Smooth muscle cell (in vitro differentiated cells): ENCODE measurements at regions not wholly inside any gene's neighbourhood (a gene's known extent, or its start where the extent isn't known, plus 50 kb on each side); places are given as distances from the start of the nearest gene placed in this dataset.

Experiments used
- DNase-seq: peaks from one replicate; lab custom pipeline; 2025; ENCODE audit not compliant: unreplicated experiment; lab: John Stamatoyannopoulos, UW
- H2AFZ ChIP-seq: fragments of 200-600 bp; sonication (generic); 2 replicates; pipeline ENCODE4 v1.6.0; 2016; ENCODE audit warnings: antibody characterized with exemption, low read depth, mild to moderate bottlenecking
- H3F3A ChIP-seq: fragments of 200-600 bp; sonication (generic); 2 replicates; pipeline ENCODE4 v1.6.0; 2017; ENCODE audit warnings: antibody characterized with exemption, low read depth
- H3K27ac ChIP-seq: fragments of 200-600 bp; sonication (generic); 2 replicates; pipeline ENCODE4 v1.5.1; 2016; ENCODE audit warnings: low read depth, mild to moderate bottlenecking
- H3K27me3 ChIP-seq: fragments of 200-600 bp; sonication (generic); 2 replicates; pipeline ENCODE4 v1.6.1; 2016; ENCODE audit warnings: low read depth, mild to moderate bottlenecking
- H3K36me3 ChIP-seq: fragments of 200-600 bp; sonication (generic); 2 replicates; pipeline ENCODE4 v1.5.1; 2016; ENCODE audit warnings: low read depth
- H3K4me1 ChIP-seq: fragments of 200-600 bp; sonication (generic); 2 replicates; pipeline ENCODE4 v1.5.1; 2016; ENCODE audit warnings: low read depth
- H3K4me2 ChIP-seq: fragments of 200-600 bp; sonication (generic); 2 replicates; pipeline ENCODE4 v1.6.0; 2016; ENCODE audit warnings: mild to moderate bottlenecking
- H3K4me3 ChIP-seq: fragments of 200-600 bp; sonication (generic); 2 replicates; pipeline ENCODE4 v1.5.1; 2016; ENCODE audit warnings: mild to moderate bottlenecking
- H3K79me2 ChIP-seq: fragments of 200-600 bp; sonication (generic); 2 replicates; pipeline ENCODE4 v1.6.0; 2016; ENCODE audit warnings: low read depth, mild to moderate bottlenecking
- H3K9ac ChIP-seq: fragments of 200-600 bp; sonication (generic); 2 replicates; pipeline ENCODE4 v1.6.0; 2016; ENCODE audit warnings: low read depth
- H3K9me3 ChIP-seq: fragments of 200-600 bp; sonication (generic); replicated peaks from 2 replicates; pipeline ENCODE4 v1.5.1; 2016; ENCODE audit warnings: low read depth
- H4K20me1 ChIP-seq: fragments of 200-600 bp; sonication (generic); 2 replicates; pipeline ENCODE4 v1.6.0; 2016; ENCODE audit warnings: low read depth
- CTCF ChIP-seq: fragments of 200-600 bp; sonication (generic); IDR thresholded peaks from 2 replicates; pipeline ENCODE4 v1.5.1; 2017; ENCODE audit warnings: borderline replicate concordance, mild to moderate bottlenecking, antibody characterized with exemption; ENCODE audit not compliant: insufficient read depth, poor library complexity, severe bottlenecking
- WGBS: methylation state at CpG from one replicate; pipeline ENCODE4 v1.1.7; 2016; ENCODE audit warnings: low lambda C conversion rate; 5-methylcytosine and 5-hydroxymethylcytosine counted together

DNA sequence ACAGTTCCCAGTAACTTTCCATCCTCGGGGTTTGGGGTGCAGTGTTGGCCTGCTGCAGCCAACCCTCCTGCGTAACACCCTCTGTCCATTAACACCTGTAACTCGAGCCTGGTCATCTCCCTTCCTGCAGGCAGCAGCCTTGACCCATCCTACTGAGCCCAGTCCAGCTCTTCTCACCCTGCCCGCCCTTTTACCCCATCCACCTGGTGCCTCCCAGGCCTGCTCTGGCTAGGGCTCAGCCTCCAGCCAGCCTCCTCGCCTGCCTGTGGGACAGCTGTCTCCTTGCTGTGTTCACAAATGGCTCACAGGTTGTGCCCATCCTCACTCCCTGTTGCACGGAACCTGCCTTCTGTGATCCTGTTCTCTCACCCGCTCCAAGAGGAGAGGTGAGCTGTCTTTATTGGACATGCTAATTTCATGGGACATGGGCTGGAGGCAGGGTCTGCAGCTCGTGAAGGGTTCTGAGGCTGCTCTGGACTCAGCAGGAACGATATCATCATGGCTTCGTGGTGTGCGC lies 277.2 kb upstream of the TCERG1L start:
- no peaks in the 10 kb centered on the region for H3F3A ChIP-seq
- H2AFZ ChIP-seq: no peak overlapping the region
- no peaks in the 10 kb centered on the region for H4K20me1 ChIP-seq
- no peak for TF ChIP-seq CTCF
- no peaks in the 10 kb centered on the region for H3K4me1 ChIP-seq
- no peaks in the 10 kb centered on the region for H3K79me2 ChIP-seq
- no peaks in the 10 kb centered on the region for H3K27me3 ChIP-seq
- no peak overlapping the region for H3K4me2 ChIP-seq
- no peak overlapping the region for H3K27ac ChIP-seq
- no peak overlapping the region for H3K9ac ChIP-seq
- DNase-seq: no peak
- H3K4me3 ChIP-seq: no peak overlapping the region
- no peaks in the 10 kb centered on the region for H3K9me3 ChIP-seq
- WGBS: 87% methylated on average over 11 of the region's 11 CpGs
- no peaks in the 10 kb centered on the region for H3K36me3 ChIP-seq

- no peaks in the 10 kb centered on the region for H3K4me1 ChIP-seq
- no peak overlapping the region for H3K9ac ChIP-seq
- H3K27ac ChIP-seq: no peak overlapping the region
- WGBS: 88% methylated on average over 1 of the region's 1 CpG
- no peaks in the 10 kb centered on the region for H3K9me3 ChIP-seq
- no peak overlapping the region for H2AFZ ChIP-seq
- H3K4me2 ChIP-seq: no peak overlapping the region
- no peaks in the 10 kb centered on the region for H3K36me3 ChIP-seq
- no peaks in the 10 kb centered on the region for H3K79me2 ChIP-seq
- no peaks in the 10 kb centered on the region for H3F3A ChIP-seq
- no peaks in the 10 kb centered on the region for H3K27me3 ChIP-seq
- no peak overlapping the region for H3K4me3 ChIP-seq
- DNase-seq: no peak
- no peaks in the 10 kb centered on the region for H4K20me1 ChIP-seq
- no peak for TF ChIP-seq CTCF
Measured at GRCh38 chr10:131590567-131590966, 279.0 kb upstream of the TCERG1L start.

GRCh38 chr10:131591936-131592335 lies 280.4 kb upstream of the TCERG1L start:
- no peaks in the 10 kb centered on the region for H3K27me3 ChIP-seq
- no peak overlapping the region for H3K4me3 ChIP-seq
- H3K4me1 ChIP-seq: no peaks in the 10 kb centered on the region
- no peak overlapping the region for H3K9ac ChIP-seq
- no peaks in the 10 kb centered on the region for H3K79me2 ChIP-seq
- H3F3A ChIP-seq: no peaks in the 10 kb centered on the region
- no peak for TF ChIP-seq CTCF
- no peak overlapping the region for H2AFZ ChIP-seq
- H3K27ac ChIP-seq: no peak overlapping the region
- no peaks in the 10 kb centered on the region for H4K20me1 ChIP-seq
- no peak for DNase-seq
- no peaks in the 10 kb centered on the region for H3K9me3 ChIP-seq
- H3K4me2 ChIP-seq: no peak overlapping the region
- no peaks in the 10 kb centered on the region for H3K36me3 ChIP-seq

DNA sequence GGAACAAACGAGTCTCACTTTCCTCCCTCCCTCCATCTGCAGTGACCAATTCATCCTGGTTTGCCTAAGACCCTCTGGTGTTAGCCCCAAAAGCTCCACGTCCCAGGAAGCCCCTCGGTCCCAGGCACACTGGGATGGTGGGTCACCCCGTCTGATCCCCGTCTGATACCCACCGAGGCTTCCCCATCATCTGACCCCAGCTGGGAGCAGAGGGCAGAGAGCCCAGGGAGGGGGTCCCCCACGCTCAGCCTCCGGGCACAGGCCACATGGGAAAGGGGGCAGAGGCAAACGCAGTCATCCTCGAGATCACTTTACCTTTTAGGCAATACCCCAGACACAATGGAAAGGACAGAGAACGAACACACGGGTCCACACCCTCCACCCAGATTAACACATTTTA lies 291.6 kb upstream of the PPP2R2D start:
- H3K4me3 ChIP-seq: no peak overlapping the region
- H3K4me1 ChIP-seq: no peaks in the 10 kb centered on the region
- H3K36me3 ChIP-seq: no peaks in the 10 kb centered on the region
- H3K9ac ChIP-seq: no peak overlapping the region
- no peak for DNase-seq
- WGBS: 85% methylated on average over 12 of the region's 12 CpGs
- no peaks in the 10 kb centered on the region for H3F3A ChIP-seq
- no peaks in the 10 kb centered on the region for H3K79me2 ChIP-seq
- no peaks in the 10 kb centered on the region for H3K9me3 ChIP-seq
- no peak overlapping the region for H2AFZ ChIP-seq
- no peaks in the 10 kb centered on the region for H3K27me3 ChIP-seq
- no peak for TF ChIP-seq CTCF
- no peak overlapping the region for H3K4me2 ChIP-seq
- H4K20me1 ChIP-seq: no peaks in the 10 kb centered on the region
- no peak overlapping the region for H3K27ac ChIP-seq
